GM23338 (cell line): ENCODE measurements at regions not wholly inside any gene's neighbourhood (a gene's known extent, or its start where the extent isn't known, plus 50 kb on each side); places are given as distances from the start of the nearest gene placed in this dataset.
"Not testable (repeated sequence)": the region's sequence is repeated elsewhere in the genome, so short reads cannot be mapped to it uniquely, and the experiment has no call there.

Source experiments
- ATAC-seq: fragments of 200-7000 bp; cut with Tn5 transposase; 3 replicates; pipeline ENCODE4 v1.9.1; 2020
- DNase-seq: peaks from one replicate; pipeline ENCODE4 v3.0.0-alpha.2; 2015; ENCODE audit warnings: low spot score
- H2AFZ ChIP-seq: fragments of 200-600 bp; sonication (generic); 2 replicates; pipeline ENCODE4 v1.8.0; 2016; ENCODE audit warnings: antibody characterized with exemption, mild to moderate bottlenecking, moderate library complexity
- H3F3A ChIP-seq: fragments of 200-600 bp; sonication (generic); replicated peaks from 2 replicates; pipeline ENCODE4 v1.8.0; 2017; ENCODE audit warnings: antibody characterized with exemption, mixed run types, low read depth
- H3K27ac ChIP-seq: fragments of 200-600 bp; sonication (generic); 2 replicates; pipeline ENCODE4 v1.6.1; 2016; ENCODE audit warnings: low read depth
- H3K27me3 ChIP-seq: fragments of 200-600 bp; sonication (generic); 2 replicates; pipeline ENCODE4 v1.8.0; 2016; ENCODE audit warnings: mild to moderate bottlenecking, mixed run types, moderate library complexity; ENCODE audit not compliant: insufficient read depth
- H3K36me3 ChIP-seq: fragments of 200-600 bp; sonication (generic); 2 replicates; pipeline ENCODE4 v1.8.0; 2016; ENCODE audit warnings: mild to moderate bottlenecking; ENCODE audit not compliant: insufficient read depth
- H3K4me1 ChIP-seq: fragments of 200-600 bp; sonication (generic); 2 replicates; pipeline ENCODE4 v1.8.0; 2016; ENCODE audit warnings: mild to moderate bottlenecking, moderate library complexity; ENCODE audit not compliant: insufficient read depth
- H3K4me2 ChIP-seq: fragments of 200-600 bp; sonication (generic); 2 replicates; pipeline ENCODE4 v1.7.1; 2017; ENCODE audit warnings: mixed run types
- H3K4me3 ChIP-seq: fragments of 200-600 bp; sonication (generic); 2 replicates; pipeline ENCODE4 v1.6.1; 2016; ENCODE audit warnings: mixed run types
- H3K79me2 ChIP-seq: fragments of 200-600 bp; sonication (generic); replicated peaks from 2 replicates; pipeline ENCODE4 v1.8.0; 2017; ENCODE audit warnings: mild to moderate bottlenecking; ENCODE audit not compliant: insufficient read depth
- H3K9me2 ChIP-seq: fragments of 200-600 bp; sonication (generic); 2 replicates; pipeline ENCODE4 v1.8.0; 2017; ENCODE audit not compliant: insufficient read depth
- H4K20me1 ChIP-seq: fragments of 200-600 bp; sonication (generic); replicated peaks from 2 replicates; pipeline ENCODE4 v1.8.0; 2017; ENCODE audit warnings: mild to moderate bottlenecking; ENCODE audit not compliant: insufficient read depth
- H3K27ac Mint-ChIP-seq: 2 replicates; pipeline ENCODE4 v1.8.0; 2020; ENCODE audit warnings: inconsistent platforms, mild to moderate bottlenecking, moderate library complexity, mixed read lengths
- H3K27me3 Mint-ChIP-seq: 3 replicates; pipeline ENCODE4 v1.8.0; 2022; ENCODE audit warnings: low read depth, mild to moderate bottlenecking, moderate library complexity, mixed read lengths, inconsistent platforms; ENCODE audit not compliant: insufficient read depth, poor library complexity
- H3K36me3 Mint-ChIP-seq: 3 replicates; pipeline ENCODE4 v1.8.0; 2021; ENCODE audit warnings: low read depth, mild to moderate bottlenecking, inconsistent platforms, moderate library complexity, mixed read lengths
- H3K4me1 Mint-ChIP-seq: 3 replicates; pipeline ENCODE4 v1.8.0; 2020; ENCODE audit warnings: mild to moderate bottlenecking, inconsistent platforms, mixed read lengths
- H3K4me3 Mint-ChIP-seq: 3 replicates; pipeline ENCODE4 v1.8.0; 2021; ENCODE audit warnings: moderate library complexity, mild to moderate bottlenecking, inconsistent platforms, mixed read lengths
- H3K9me3 Mint-ChIP-seq: 3 replicates; pipeline ENCODE4 v1.8.0; 2020; ENCODE audit warnings: moderate library complexity, mild to moderate bottlenecking, inconsistent platforms, mixed read lengths
- CREB1 ChIP-seq: fragments of 250-450 bp; sonication (Bioruptor Pico); IDR thresholded peaks from 2 replicates; pipeline ENCODE4 v1.5.0; 2020; ENCODE audit warnings: low read depth, mild to moderate bottlenecking, moderate library complexity
- STAT1 ChIP-seq: IDR thresholded peaks from one replicate; pipeline ENCODE4 v1.6.1; 2016; ENCODE audit warnings: antibody characterized with exemption; ENCODE audit not compliant: unreplicated experiment
- TF ChIP-seq, protein P1 (sequence below): fragments of 250-450 bp; sonication (Bioruptor Pico); IDR thresholded peaks from 2 replicates; pipeline ENCODE4 v1.5.0; 2020; ENCODE audit warnings: mild to moderate bottlenecking, moderate library complexity

DNA sequence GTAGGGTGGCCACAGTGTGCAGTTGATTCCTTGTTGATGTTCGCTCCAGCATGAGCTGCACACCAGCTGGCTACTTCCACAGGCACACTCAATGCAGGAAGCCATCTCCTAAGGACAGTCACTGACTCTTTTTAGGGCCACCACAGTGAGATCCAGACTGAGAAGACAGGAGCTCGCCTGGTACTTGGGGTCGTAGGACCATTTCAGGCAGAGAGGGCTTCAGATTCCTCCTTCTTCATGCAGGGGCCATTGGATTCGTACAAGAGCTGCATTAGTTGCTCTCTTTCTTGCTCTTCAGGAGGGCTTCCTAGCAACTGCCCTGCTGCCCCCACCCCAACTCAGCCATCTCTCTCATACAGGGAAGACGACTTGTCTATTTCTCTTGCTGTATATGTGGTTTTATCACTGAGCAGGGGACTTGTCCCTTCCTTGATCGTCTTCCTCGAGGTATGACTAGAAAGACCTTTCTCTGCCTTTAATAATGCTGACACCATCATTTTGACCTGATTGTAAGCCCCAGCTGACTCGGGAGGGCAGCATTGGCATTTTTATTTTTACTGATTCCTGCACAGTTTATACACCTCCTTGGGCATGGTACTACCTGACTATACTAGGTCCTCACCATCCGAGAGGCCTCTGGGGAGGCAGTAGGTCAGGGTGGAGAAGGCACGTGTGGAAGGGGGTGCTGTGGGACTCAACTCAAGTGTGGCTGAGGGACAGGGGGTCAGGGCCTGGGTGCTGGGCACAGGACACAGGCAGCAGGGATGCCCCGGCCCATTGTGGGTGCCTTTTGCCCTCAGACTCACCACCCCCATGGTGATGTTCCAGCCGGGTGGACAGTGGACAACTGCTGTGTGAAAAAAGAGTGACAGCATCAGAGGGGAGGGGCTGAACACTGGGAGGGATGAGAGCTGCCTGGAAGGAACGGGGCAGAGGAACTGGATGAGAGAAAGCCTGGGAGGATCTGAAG lies 136.7 kb upstream of the ZNF746 start:
- H3K27ac Mint-ChIP-seq = no peak overlapping the region
- peaks cover 4% of the 10 kb centered on the region; the same call in 2 of the 3 replicates for H3K4me1 Mint-ChIP-seq
- H3F3A ChIP-seq = 0 out of 2 replicates have a peak, but pooled peaks cover 3% of the 10 kb centered on the region
- no peaks in the 10 kb centered on the region for H3K79me2 ChIP-seq
- H3K9me2 ChIP-seq = no peaks in the 10 kb centered on the region
- no peak overlapping the region for H3K4me3 Mint-ChIP-seq
- H4K20me1 ChIP-seq = no peaks in the 10 kb centered on the region
- DNase-seq = no peak
- H3K27me3 Mint-ChIP-seq = peaks cover 10% of the 10 kb centered on the region
- H3K36me3 ChIP-seq = no peaks in the 10 kb centered on the region
- no peak overlapping the region for H3K4me3 ChIP-seq
- no peak for ATAC-seq
- H2AFZ ChIP-seq = no peak overlapping the region
- TF ChIP-seq, protein P1, sequence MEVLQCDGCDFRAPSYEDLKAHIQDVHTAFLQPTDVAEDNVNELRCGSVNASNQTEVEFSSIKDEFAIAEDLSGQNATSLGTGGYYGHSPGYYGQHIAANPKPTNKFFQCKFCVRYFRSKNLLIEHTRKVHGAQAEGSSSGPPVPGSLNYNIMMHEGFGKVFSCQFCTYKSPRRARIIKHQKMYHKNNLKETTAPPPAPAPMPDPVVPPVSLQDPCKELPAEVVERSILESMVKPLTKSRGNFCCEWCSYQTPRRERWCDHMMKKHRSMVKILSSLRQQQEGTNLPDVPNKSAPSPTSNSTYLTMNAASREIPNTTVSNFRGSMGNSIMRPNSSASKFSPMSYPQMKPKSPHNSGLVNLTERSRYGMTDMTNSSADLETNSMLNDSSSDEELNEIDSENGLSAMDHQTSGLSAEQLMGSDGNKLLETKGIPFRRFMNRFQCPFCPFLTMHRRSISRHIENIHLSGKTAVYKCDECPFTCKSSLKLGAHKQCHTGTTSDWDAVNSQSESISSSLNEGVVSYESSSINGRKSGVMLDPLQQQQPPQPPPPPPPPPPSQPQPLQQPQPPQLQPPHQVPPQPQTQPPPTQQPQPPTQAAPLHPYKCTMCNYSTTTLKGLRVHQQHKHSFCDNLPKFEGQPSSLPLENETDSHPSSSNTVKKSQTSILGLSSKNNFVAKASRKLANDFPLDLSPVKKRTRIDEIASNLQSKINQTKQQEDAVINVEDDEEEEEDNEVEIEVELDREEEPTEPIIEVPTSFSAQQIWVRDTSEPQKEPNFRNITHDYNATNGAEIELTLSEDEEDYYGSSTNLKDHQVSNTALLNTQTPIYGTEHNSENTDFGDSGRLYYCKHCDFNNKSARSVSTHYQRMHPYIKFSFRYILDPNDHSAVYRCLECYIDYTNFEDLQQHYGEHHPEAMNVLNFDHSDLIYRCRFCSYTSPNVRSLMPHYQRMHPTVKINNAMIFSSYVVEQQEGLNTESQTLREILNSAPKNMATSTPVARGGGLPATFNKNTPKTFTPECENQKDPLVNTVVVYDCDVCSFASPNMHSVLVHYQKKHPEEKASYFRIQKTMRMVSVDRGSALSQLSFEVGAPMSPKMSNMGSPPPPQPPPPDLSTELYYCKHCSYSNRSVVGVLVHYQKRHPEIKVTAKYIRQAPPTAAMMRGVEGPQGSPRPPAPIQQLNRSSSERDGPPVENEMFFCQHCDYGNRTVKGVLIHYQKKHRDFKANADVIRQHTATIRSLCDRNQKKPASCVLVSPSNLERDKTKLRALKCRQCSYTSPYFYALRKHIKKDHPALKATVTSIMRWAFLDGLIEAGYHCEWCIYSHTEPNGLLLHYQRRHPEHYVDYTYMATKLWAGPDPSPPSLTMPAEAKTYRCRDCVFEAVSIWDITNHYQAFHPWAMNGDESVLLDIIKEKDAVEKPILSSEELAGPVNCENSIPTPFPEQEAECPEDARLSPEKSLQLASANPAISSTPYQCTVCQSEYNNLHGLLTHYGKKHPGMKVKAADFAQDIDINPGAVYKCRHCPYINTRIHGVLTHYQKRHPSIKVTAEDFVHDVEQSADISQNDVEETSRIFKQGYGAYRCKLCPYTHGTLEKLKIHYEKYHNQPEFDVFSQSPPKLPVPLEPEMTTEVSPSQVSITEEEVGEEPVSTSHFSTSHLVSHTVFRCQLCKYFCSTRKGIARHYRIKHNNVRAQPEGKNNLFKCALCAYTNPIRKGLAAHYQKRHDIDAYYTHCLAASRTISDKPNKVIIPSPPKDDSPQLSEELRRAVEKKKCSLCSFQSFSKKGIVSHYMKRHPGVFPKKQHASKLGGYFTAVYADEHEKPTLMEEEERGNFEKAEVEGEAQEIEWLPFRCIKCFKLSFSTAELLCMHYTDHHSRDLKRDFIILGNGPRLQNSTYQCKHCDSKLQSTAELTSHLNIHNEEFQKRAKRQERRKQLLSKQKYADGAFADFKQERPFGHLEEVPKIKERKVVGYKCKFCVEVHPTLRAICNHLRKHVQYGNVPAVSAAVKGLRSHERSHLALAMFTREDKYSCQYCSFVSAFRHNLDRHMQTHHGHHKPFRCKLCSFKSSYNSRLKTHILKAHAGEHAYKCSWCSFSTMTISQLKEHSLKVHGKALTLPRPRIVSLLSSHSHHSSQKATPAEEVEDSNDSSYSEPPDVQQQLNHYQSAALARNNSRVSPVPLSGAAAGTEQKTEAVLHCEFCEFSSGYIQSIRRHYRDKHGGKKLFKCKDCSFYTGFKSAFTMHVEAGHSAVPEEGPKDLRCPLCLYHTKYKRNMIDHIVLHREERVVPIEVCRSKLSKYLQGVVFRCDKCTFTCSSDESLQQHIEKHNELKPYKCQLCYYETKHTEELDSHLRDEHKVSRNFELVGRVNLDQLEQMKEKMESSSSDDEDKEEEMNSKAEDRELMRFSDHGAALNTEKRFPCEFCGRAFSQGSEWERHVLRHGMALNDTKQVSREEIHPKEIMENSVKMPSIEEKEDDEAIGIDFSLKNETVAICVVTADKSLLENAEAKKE (CRISPR knock-in tag) = no peak
- TF ChIP-seq STAT1 (no peak), CREB1 (CRISPR knock-in tag) (no peak)
- H3K4me1 ChIP-seq = no peaks in the 10 kb centered on the region
- H3K27me3 ChIP-seq = 0 out of 2 replicates have a peak, but pooled peaks cover 4% of the 10 kb centered on the region
- no peak overlapping the region for H3K4me2 ChIP-seq
- 0 out of 3 replicates have a peak, but pooled peaks cover 3% of the 10 kb centered on the region for H3K36me3 Mint-ChIP-seq
- H3K9me3 Mint-ChIP-seq = peaks cover 3% of the 10 kb centered on the region; the same call in 1 of the 3 replicates
- H3K27ac ChIP-seq = no peak overlapping the region

DNA sequence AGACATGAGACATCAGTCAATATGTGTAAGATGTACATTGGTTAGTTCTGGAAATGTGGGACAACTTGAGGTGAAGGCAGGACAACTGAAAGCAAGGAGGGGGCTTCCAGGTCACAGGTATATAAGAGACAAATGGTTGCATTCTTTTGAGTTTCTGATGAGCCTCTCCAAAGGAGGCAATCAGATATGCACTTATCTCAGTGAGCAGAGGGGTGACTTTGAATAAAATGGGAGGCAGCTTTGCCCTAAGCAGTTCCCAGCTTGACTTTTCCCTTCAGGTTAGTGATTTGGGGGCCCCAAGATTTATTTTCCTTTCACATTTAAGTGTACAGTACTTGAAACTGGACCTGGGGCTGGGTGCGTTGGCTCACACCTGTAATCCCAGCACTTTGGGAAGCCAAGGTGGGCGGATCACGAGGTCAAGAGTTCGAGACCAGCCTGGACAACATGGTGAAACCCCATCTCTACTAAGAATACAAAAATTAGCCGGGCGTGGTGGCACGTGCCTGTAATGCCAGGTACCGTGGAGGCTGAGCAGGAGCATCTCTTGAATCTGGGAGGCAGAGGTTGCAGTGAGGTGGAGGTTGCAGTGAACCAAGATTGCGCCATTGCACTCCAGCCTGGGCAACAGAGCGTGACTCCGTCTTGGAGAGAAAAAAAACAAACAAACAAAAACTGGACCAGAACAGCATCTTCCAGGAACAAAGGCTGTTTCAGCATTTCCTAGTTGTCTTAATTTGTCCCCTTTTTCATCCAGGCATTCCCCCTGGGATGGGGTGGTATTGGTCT lies 130.9 kb upstream of the ZNF746 start:
- not testable (repeated sequence) for H3K27ac Mint-ChIP-seq, ATAC-seq
- peaks cover 10% of the 10 kb centered on the region for H3K27me3 Mint-ChIP-seq

More for the DNA sequence above, 130.9 kb upstream of the ZNF746 start:
- not testable (repeated sequence) for H3K4me1 Mint-ChIP-seq, H3K4me3 Mint-ChIP-seq, H3K4me2 ChIP-seq, H3K36me3 Mint-ChIP-seq, H4K20me1 ChIP-seq, H2AFZ ChIP-seq, H3K9me2 ChIP-seq, H3K27me3 ChIP-seq, H3K4me3 ChIP-seq, H3K36me3 ChIP-seq, DNase-seq, H3K9me3 Mint-ChIP-seq, H3K27ac ChIP-seq, H3K4me1 ChIP-seq, H3K79me2 ChIP-seq, H3F3A ChIP-seq
